MCF 10A (cell line): ENCODE measurements at regions not wholly inside any gene's neighbourhood (a gene's known extent, or its start where the extent isn't known, plus 50 kb on each side); places are given as distances from the start of the nearest gene placed in this dataset.

Experiments
- BruUV-seq: library from RNA; stranded (reverse); fragments of 400-500 nt; replicated peaks from 2 replicates; lab custom pipeline; 2021; lab: Mats Ljungman, UMichigan
- CTCF ChIA-PET: fragments of 300-600 bp; sonication (Branson Sonifier 250); formaldehyde crosslinking; extraction: SDS; loops from one replicate; lab custom pipeline; 2021; ENCODE audit warnings: antibody characterized with exemption, inconsistent platforms; lab: Yijun Ruan, JAX
- POLR2A ChIA-PET: fragments of 300-600, 350-650 bp; sonication (Branson Sonifier 250); formaldehyde crosslinking; extraction: SDS; loops from one replicate; lab custom pipeline; 2020; ENCODE audit warnings: antibody characterized with exemption, inconsistent platforms; lab: Yijun Ruan, JAX
- DNase-seq: peaks from one replicate; pipeline ENCODE4 v3.0.0-alpha.2; 2018; ENCODE audit not compliant: unreplicated experiment
- H3K27ac Mint-ChIP-seq: one replicate; pipeline ENCODE4 v1.8.0; 2022; ENCODE audit warnings: mild to moderate bottlenecking, low read depth, mixed read lengths; ENCODE audit not compliant: unreplicated experiment
- H3K27me3 Mint-ChIP-seq: one replicate; pipeline ENCODE4 v1.8.0; 2022; ENCODE audit warnings: mixed read lengths; ENCODE audit not compliant: insufficient read depth, unreplicated experiment
- H3K36me3 Mint-ChIP-seq: one replicate; pipeline ENCODE4 v1.8.0; 2022; ENCODE audit warnings: mild to moderate bottlenecking, moderate library complexity, mixed read lengths; ENCODE audit not compliant: insufficient read depth, unreplicated experiment
- H3K4me1 Mint-ChIP-seq: one replicate; pipeline ENCODE4 v1.8.0; 2022; ENCODE audit warnings: mixed read lengths; ENCODE audit not compliant: insufficient read depth, unreplicated experiment
- H3K4me3 Mint-ChIP-seq: one replicate; pipeline ENCODE4 v1.8.0; 2022; ENCODE audit warnings: mild to moderate bottlenecking, moderate library complexity, mixed read lengths; ENCODE audit not compliant: unreplicated experiment
- H3K9me3 Mint-ChIP-seq: one replicate; pipeline ENCODE4 v1.8.0; 2022; ENCODE audit warnings: mixed read lengths; ENCODE audit not compliant: unreplicated experiment
- CTCF ChIP-seq: fragments of 200-600 bp; IDR thresholded peaks from one replicate; pipeline ENCODE4 v1.8.0; 2022; ENCODE audit warnings: antibody characterized with exemption, mild to moderate bottlenecking; ENCODE audit not compliant: unreplicated experiment
- intact Hi-C: fragments of 100-400 bp; cut with micrococcal nuclease; formaldehyde crosslinking; loops from 2 replicates; pipeline ENCODE4 v1.14.1; 2022

GRCh38 chr15:31782016-31782783 is 248.1 kb upstream of the CHRNA7 start:
- intact Hi-C loops = no loop called here
- H3K4me1 Mint-ChIP-seq = no peaks in the 10 kb centered on the region
- H3K27ac Mint-ChIP-seq = no peak overlapping the region
- H3K36me3 Mint-ChIP-seq = no peaks in the 10 kb centered on the region
- no peaks in the 10 kb centered on the region for H3K27me3 Mint-ChIP-seq
- CTCF ChIA-PET = interaction anchor here (1.3 kb wide), 1 partner anchor 14 kb away, joined by 4 read pairs; no protein-coding TSS in a partner anchor
- DNase-seq = no peak
- POLR2A ChIA-PET = no interaction called here
- BruUV-seq = no TSS peak
- no peaks in the 10 kb centered on the region for H3K9me3 Mint-ChIP-seq
- no peak for TF ChIP-seq CTCF
- H3K4me3 Mint-ChIP-seq = no peak overlapping the region

GRCh38 chr15:31782951-31783350 is 247.4 kb upstream of the CHRNA7 start:
- Mint-ChIP-seq H3K27me3 (no peaks in the 10 kb centered on the region), H3K9me3 (no peaks in the 10 kb centered on the region), H3K36me3 (no peaks in the 10 kb centered on the region), H3K4me1 (no peaks in the 10 kb centered on the region), H3K27ac (no peak overlapping the region), H3K4me3 (no peak overlapping the region)
- POLR2A ChIA-PET = no interaction called here
- CTCF ChIA-PET = interaction anchor here (1.3 kb wide), 1 partner anchor 14 kb away, joined by 4 read pairs; no protein-coding TSS in a partner anchor
- DNase-seq = no peak
- no peak for TF ChIP-seq CTCF
- no TSS peak for BruUV-seq
- intact Hi-C loops = no loop called here

GRCh38 chr15:31786360-31786759 is 244.0 kb upstream of the CHRNA7 start:
- no peak overlapping the region for H3K4me3 Mint-ChIP-seq
- no TSS peak for BruUV-seq
- H3K4me1 Mint-ChIP-seq = peaks cover 6% of the 10 kb centered on the region
- intact Hi-C loops = no loop called here
- H3K27ac Mint-ChIP-seq = no peak overlapping the region
- ChIA-PET CTCF (no interaction called here), POLR2A (interaction anchor here (0.8 kb wide), 1 partner anchor 150 kb away, joined by 4 read pairs; no protein-coding TSS in a partner anchor)
- H3K36me3 Mint-ChIP-seq = no peaks in the 10 kb centered on the region
- no peak for DNase-seq
- no peak for TF ChIP-seq CTCF
- H3K27me3 Mint-ChIP-seq = no peaks in the 10 kb centered on the region
- no peaks in the 10 kb centered on the region for H3K9me3 Mint-ChIP-seq

GRCh38 chr15:31788104-31788503 is 242.2 kb upstream of the CHRNA7 start:
- BruUV-seq = no TSS peak
- CTCF ChIA-PET = no interaction called here
- no peak for DNase-seq
- TF ChIP-seq CTCF = no peak
- Mint-ChIP-seq H3K36me3 (no peaks in the 10 kb centered on the region), H3K4me1 (peaks cover 6% of the 10 kb centered on the region), H3K4me3 (no peak overlapping the region), H3K9me3 (no peaks in the 10 kb centered on the region), H3K27me3 (no peaks in the 10 kb centered on the region), H3K27ac (no peak overlapping the region)
- intact Hi-C loops = no loop called here
- POLR2A ChIA-PET = no interaction called here
